NCI-H1105 treated with DMSO at 0.1 percent for 48 hours (cell line): ENCODE measurements at regions not wholly inside any gene's neighbourhood (a gene's known extent, or its start where the extent isn't known, plus 50 kb on each side); places are given as distances from the start of the nearest gene placed in this dataset.

Experiments used
- DNase-seq: peaks from one replicate; lab custom pipeline; 2025; lab: John Stamatoyannopoulos, UW

- no peak for DNase-seq
Observed at GRCh38 chr2:195408811-195409210, 248.2 kb upstream of the SLC39A10 start.

- peak; percentile 73 for DNase-seq
Observed at GRCh38 chr2:195408196-195408595, 248.8 kb upstream of the SLC39A10 start.

- DNase-seq = no peak
Observed at GRCh38 chr2:195407783-195408182, 249.2 kb upstream of the SLC39A10 start.

- DNase-seq = no peak
Observed at GRCh38 chr2:195406886-195407603, 250.0 kb upstream of the SLC39A10 start.

- DNase-seq = no peak
Observed at GRCh38 chr2:195404651-195405050, 252.4 kb upstream of the SLC39A10 start.

GRCh38 chr2:195396479-195396878 lies 260.5 kb upstream of the SLC39A10 start:
- DNase-seq = no peak

GRCh38 chr2:195395362-195395761 lies 261.7 kb upstream of the SLC39A10 start:
- DNase-seq = no peak

GRCh38 chr2:195392446-195393336 lies 264.3 kb upstream of the SLC39A10 start:
- no peak for DNase-seq

- DNase-seq = no peak
Observed at GRCh38 chr2:195390686-195391321, 266.2 kb upstream of the SLC39A10 start.

- no peak for DNase-seq
Observed at GRCh38 chr2:195388028-195388427, 269.0 kb upstream of the SLC39A10 start.

- no peak for DNase-seq
Observed at GRCh38 chr2:195382186-195382585, 274.8 kb upstream of the SLC39A10 start.

- no peak for DNase-seq
Observed at GRCh38 chr2:195370167-195370943, 286.7 kb upstream of the SLC39A10 start.

- no peak for DNase-seq
Observed at GRCh38 chr2:195369218-195369587, 287.8 kb upstream of the SLC39A10 start.

GRCh38 chr2:195368249-195369217 lies 288.5 kb upstream of the SLC39A10 start:
- DNase-seq = no peak

- no peak for DNase-seq
Observed at GRCh38 chr2:195367809-195368208, 289.2 kb upstream of the SLC39A10 start.

GRCh38 chr2:195364015-195364965 lies 292.7 kb upstream of the SLC39A10 start:
- no peak for DNase-seq

- no peak for DNase-seq
Observed at GRCh38 chr2:195363496-195363895, 293.5 kb upstream of the SLC39A10 start.

GRCh38 chr2:195360242-195360641 lies 296.8 kb upstream of the SLC39A10 start:
- no peak for DNase-seq

GRCh38 chr2:195359043-195359735 lies 297.8 kb upstream of the SLC39A10 start:
- no peak for DNase-seq
